Heart right ventricle (tissue), 16 donors: ENCODE measurements at regions not wholly inside any gene's neighbourhood (a gene's known extent, or its start where the extent isn't known, plus 50 kb on each side); places are given as distances from the start of the nearest gene placed in this dataset.

Experiments used
- ATAC-seq, 8 donors: fragments of 200-7000 bp; cut with Tn5 transposase; one replicate each; pipeline ENCODE4 v1.9.1; 2020; ENCODE audit warnings: mild to moderate bottlenecking in 8 of 8, moderate library complexity in 8 of 8, moderate number of reproducible peaks in 1 of 8
- DNase-seq, 2 donors: peaks; one replicate each; pipeline ENCODE4 v3.0.0-alpha.2; 2020
- H3K27ac ChIP-seq, 10 donors: fragments of 200-600 bp; sonication (generic) in 2 of 10; one replicate each; pipeline versions ENCODE4 v1.5.0 to v1.8.0; 2020 to 2022; ENCODE audit warnings: mild to moderate bottlenecking in 3 of 10
- H3K27me3 ChIP-seq, 7 donors: fragments of 200-600 bp; one replicate each; pipeline ENCODE4 v1.8.0; 2021 to 2022; ENCODE audit warnings: mild to moderate bottlenecking in 2 of 7
- H3K36me3 ChIP-seq, 9 donors: fragments of 200-600 bp; sonication (generic) in 1 of 9; one replicate each; pipeline versions ENCODE4 v1.5.0 to v1.8.0; 2020 to 2022; ENCODE audit warnings: mild to moderate bottlenecking in 2 of 9
- H3K4me1 ChIP-seq, 9 donors: fragments of 200-600 bp; sonication (generic) in 1 of 9; one replicate each; pipeline versions ENCODE4 v1.5.0 to v1.8.0; 2020 to 2022; ENCODE audit warnings: mild to moderate bottlenecking in 4 of 9
- H3K4me3 ChIP-seq, 10 donors: fragments of 200-600 bp; sonication (generic) in 2 of 10; one replicate each; pipeline versions ENCODE4 v1.5.0 to v1.8.0; 2020 to 2022; ENCODE audit warnings: mild to moderate bottlenecking in 7 of 10, moderate library complexity in 2 of 10
- H3K9me3 ChIP-seq, 11 donors: fragments of 200-600 bp in 10 of 11; sonication (generic) in 2 of 11; one replicate each; pipeline versions ENCODE4 v1.5.0 to v1.8.0; 2013 to 2022; ENCODE audit warnings: mild to moderate bottlenecking in 2 of 11, control low read depth in 1 of 11, moderate library complexity in 1 of 11
- CTCF ChIP-seq, 9 donors: fragments of 200-600 bp; sonication (generic) in 2 of 9; IDR thresholded peaks; one replicate each; pipeline versions ENCODE4 v1.5.0 to v1.8.0; 2021 to 2022; ENCODE audit warnings: antibody characterized with exemption in 9 of 9, mild to moderate bottlenecking in 5 of 9, moderate library complexity in 1 of 9
- WGBS, 2 donors: extraction: QIAGEN DNeasy Blood & Tissue Kit; methylation state at CpG; one replicate each; pipeline ENCODE4 v1.1.7; 2013; ENCODE audit warnings: inconsistent platforms in 1 of 2; 5-methylcytosine and 5-hydroxymethylcytosine counted together
- intact Hi-C, 10 donors: fragments of 100-400 bp; cut with DNase I; formaldehyde crosslinking; loops; one replicate each; pipeline versions ENCODE4 v1.11.1 to v1.14.2; 2022
- donor health status: Arrhythmogenic right ventricular cardiomyopathy.
- donor health status: ischemic (EF 13 %, LVEDD 7.1; RV severe dilation, severe dysfunction).
- donor health status: healthy with polysubstance abuse.
- donor health status: DM: no; HTN: yes; CAD: no.
- donor health status: DM: no; HTN: no; CAD: no.
- donor health status: ischemic (EF 25% LVEDD 6.9; RV normal size, moderate dysfunction).
- donor health status: ischemic (EF 25% LVEDD 5.7; RV mildly dilated, moderate dysfunction).
- donor health status: healthy.
- donor health status: DM: yes; HTN: yes; CAD: no.
- donor health status: Ischemic cardiomyopathy.
- donor health status: ischemic (EF 35%, LVEDD 5.7; RV mildly dilated, moderate dysfunction).
- donor health status: nonischemic (EF 11% LVEDD 7.7; RV severe dilation, severe dysfunction).
- donor health status: DM: yes; HTN: yes; CAD: no.
- donor health status: PGD.
- donor health status: ischemic (EF 29% LVEDD 5.4; RV normal size, mild dysfunction).
- donor health status: nonischemic (EF 23%, LVEDD 6.1; RV moderate dilation, normal function).

GRCh38 chr10:118922972-118923371 is 106.5 kb upstream of the NANOS1 start:
- ATAC-seq = no peak
- Histone ChIP-seq H3K4me1 (peaks cover 0 to 8% (median 0%) of the 10 kb centered on the region in 9 donors), H3K4me3 (no peak overlapping the region), H3K9me3 (no peaks in the 10 kb centered on the region), H3K27me3 (no peaks in the 10 kb centered on the region), H3K27ac (no peak overlapping the region), H3K36me3 (no peaks in the 10 kb centered on the region)
- TF ChIP-seq CTCF (IDR thresholded peaks at IDR 0.05) = no peak
- 94% methylated on average over 2 of the region's 2 CpGs for WGBS, 2 donors
- intact Hi-C loops = no loop called here
- no peak for DNase-seq

GRCh38 chr10:118924493-118924892 is 105.0 kb upstream of the NANOS1 start:
- Histone ChIP-seq H3K36me3 (no peaks in the 10 kb centered on the region), H3K4me1 (peaks cover 0 to 8% (median 0%) of the 10 kb centered on the region in 9 donors), H3K4me3 (no peak overlapping the region), H3K9me3 (no peaks in the 10 kb centered on the region), H3K27me3 (no peaks in the 10 kb centered on the region), H3K27ac (no peak overlapping the region)
- no peak for TF ChIP-seq CTCF (IDR thresholded peaks at IDR 0.05)
- ATAC-seq (no peak), DNase-seq (no peak)
- WGBS, 2 donors = 60 to 83% methylated on average over 3 of the region's 3 CpGs
- intact Hi-C loops = no loop called here

- Histone ChIP-seq H3K36me3 (no peaks in the 10 kb centered on the region), H3K27me3 (no peaks in the 10 kb centered on the region), H3K4me3 (no peak overlapping the region), H3K27ac (peak overlapping the region in 1 of 10 donors; percentile 60), H3K9me3 (peaks cover 0 to 10% (median 4%) of the 10 kb centered on the region in 11 donors), H3K4me1 (peaks cover 0 to 8% (median 0%) of the 10 kb centered on the region in 9 donors)
- ATAC-seq (peak in 2 of 8 donors; percentile 24 to 46), DNase-seq (no peak)
- no peak for TF ChIP-seq CTCF (IDR thresholded peaks at IDR 0.05)
- intact Hi-C loops = no loop called here
- 87 to 92% methylated on average over 8 of the region's 8 CpGs for WGBS, 2 donors
Measured at GRCh38 chr10:118925404-118926071, 104.0 kb upstream of the NANOS1 start.

GRCh38 chr10:118926072-118926417 is 103.5 kb upstream of the NANOS1 start:
- no peak for TF ChIP-seq CTCF (IDR thresholded peaks at IDR 0.05)
- H3K4me1 ChIP-seq = peaks cover 0 to 8% (median 0%) of the 10 kb centered on the region in 9 donors
- H3K27me3 ChIP-seq = no peaks in the 10 kb centered on the region
- intact Hi-C loops = no loop called here
- ATAC-seq (no peak), DNase-seq (no peak)
- 93 to 94% methylated on average over 3 of the region's 3 CpGs for WGBS, 2 donors
- peaks cover 0 to 15% (median 9%) of the 10 kb centered on the region in 11 donors for H3K9me3 ChIP-seq
- no peak overlapping the region for H3K4me3 ChIP-seq
- H3K27ac ChIP-seq = peak overlapping the region in 1 of 10 donors; percentile 60
- no peaks in the 10 kb centered on the region for H3K36me3 ChIP-seq
